IMR-90 (cell line): ENCODE measurements at regions not wholly inside any gene's neighbourhood (a gene's known extent, or its start where the extent isn't known, plus 50 kb on each side); places are given as distances from the start of the nearest gene placed in this dataset.

ENCODE experiments used
- ATAC-seq: fragments of 200-7000 bp; cut with Tn5 transposase; 2 replicates; pipeline ENCODE4 v1.9.1; 2020; ENCODE audit warnings: low read depth, mild to moderate bottlenecking, moderate library complexity
- BruUV-seq: library from RNA; stranded (reverse); fragments of 400-500 nt; replicated peaks from 2 replicates; lab custom pipeline; 2021; lab: Mats Ljungman, UMichigan
- CTCF ChIA-PET: fragments of 300-600 bp; formaldehyde crosslinking; extraction: SDS; loops from one replicate; lab custom pipeline; 2021; ENCODE audit warnings: antibody characterized with exemption; lab: Yijun Ruan, JAX
- POLR2A ChIA-PET: fragments of 300-600 bp; sonication (Branson Sonifier 250); formaldehyde crosslinking; loops from one replicate; lab custom pipeline; 2022; ENCODE audit warnings: antibody characterized with exemption; ENCODE audit not compliant: unreplicated experiment; lab: Charles Lee
- DNase-seq: peaks from one replicate; pipeline ENCODE4 v3.0.0; 2013
- H2AFZ ChIP-seq: replicated peaks from 2 replicates; pipeline ENCODE3; 2013; ENCODE audit warnings: low read length, mild to moderate bottlenecking; ENCODE audit not compliant: poor library complexity
- H2AK5ac ChIP-seq: 2 replicates; pipeline ENCODE4 v1.6.1; 2013; ENCODE audit warnings: low read depth, low read length, inconsistent platforms
- H2AK9ac ChIP-seq: replicated peaks from 2 replicates; pipeline ENCODE3; 2013; ENCODE audit warnings: mild to moderate bottlenecking, low read depth, low read length, moderate library complexity; ENCODE audit not compliant: poor library complexity
- H2BK120ac ChIP-seq: 2 replicates; pipeline ENCODE4 v1.6.1; 2013; ENCODE audit warnings: low read depth, low read length, inconsistent platforms
- H2BK15ac ChIP-seq: 3 replicates; pipeline ENCODE4 v1.6.1; 2013; ENCODE audit warnings: low read depth, low read length, inconsistent platforms
- H2BK20ac ChIP-seq: 2 replicates; pipeline ENCODE4 v1.6.1; 2013; ENCODE audit warnings: low read depth, mild to moderate bottlenecking, inconsistent platforms, low read length, moderate library complexity
- H2BK5ac ChIP-seq: 2 replicates; pipeline ENCODE4 v1.6.1; 2013; ENCODE audit warnings: mild to moderate bottlenecking, low read depth, low read length, inconsistent platforms; ENCODE audit not compliant: poor library complexity, severe bottlenecking
- H3K14ac ChIP-seq: replicated peaks from 2 replicates; pipeline ENCODE4 v1.6.1; 2013; ENCODE audit warnings: low read depth, low read length, inconsistent platforms
- H3K18ac ChIP-seq: 2 replicates; pipeline ENCODE4 v1.6.1; 2013; ENCODE audit warnings: low read depth, low read length, control low read depth
- H3K23ac ChIP-seq: 2 replicates; pipeline ENCODE4 v1.6.1; 2013; ENCODE audit warnings: low read depth, low read length, inconsistent platforms
- H3K27ac ChIP-seq: 2 replicates; pipeline ENCODE4 v1.5.1; 2013; ENCODE audit warnings: mild to moderate bottlenecking, control low read depth, low read length; ENCODE audit not compliant: insufficient read depth
- H3K27me3 ChIP-seq: 2 replicates; pipeline ENCODE4 v1.6.1; 2013; ENCODE audit warnings: low read length; ENCODE audit not compliant: control insufficient read depth, insufficient read depth
- H3K36me3 ChIP-seq: 2 replicates; pipeline ENCODE4 v1.6.1; 2013; ENCODE audit warnings: low read length, mixed read lengths; ENCODE audit not compliant: control insufficient read depth, insufficient read depth
- H3K4ac ChIP-seq: 2 replicates; pipeline ENCODE4 v1.6.1; 2013; ENCODE audit warnings: low read depth, low read length, inconsistent platforms
- H3K4me1 ChIP-seq: 2 replicates; pipeline ENCODE4 v1.6.1; 2013; ENCODE audit warnings: low read length, mixed read lengths; ENCODE audit not compliant: control insufficient read depth, insufficient read depth
- H3K4me2 ChIP-seq: 2 replicates; pipeline ENCODE4 v1.6.1; 2013; ENCODE audit warnings: low read depth, mild to moderate bottlenecking, control low read depth, low read length, moderate library complexity
- H3K4me3 ChIP-seq: 2 replicates; pipeline ENCODE4 v1.5.1; 2013; ENCODE audit warnings: low read depth, mild to moderate bottlenecking, control low read depth, low read length, moderate library complexity; ENCODE audit not compliant: insufficient read depth
- H3K56ac ChIP-seq: 2 replicates; pipeline ENCODE4 v1.6.1; 2013; ENCODE audit warnings: low read length, inconsistent platforms; ENCODE audit not compliant: insufficient read depth; ENCODE audit errors: extremely low read depth
- H3K79me1 ChIP-seq, 2 experiments: 2 replicates each; pipeline ENCODE4 v1.6.1; 2013; ENCODE audit warnings: low read length in 2 of 2, inconsistent platforms in 1 of 2, low read depth in 1 of 2
- H3K9ac ChIP-seq: 2 replicates; pipeline ENCODE4 v1.6.1; 2013; ENCODE audit warnings: low read depth, low read length, control low read depth
- H3K9me1 ChIP-seq: 2 replicates; pipeline ENCODE4 v1.6.1; 2013; ENCODE audit warnings: low read length, inconsistent platforms; ENCODE audit not compliant: insufficient read depth
- H3K9me3 ChIP-seq: 2 replicates; pipeline ENCODE4 v1.6.1; 2013; ENCODE audit warnings: low read length; ENCODE audit not compliant: control insufficient read depth, insufficient read depth
- H4K20me1 ChIP-seq: 2 replicates; pipeline ENCODE4 v1.6.1; 2013; ENCODE audit warnings: low read length, inconsistent platforms; ENCODE audit not compliant: insufficient read depth
- H4K5ac ChIP-seq: 2 replicates; pipeline ENCODE4 v1.6.1; 2013; ENCODE audit warnings: mild to moderate bottlenecking, low read depth, low read length, control low read depth
- H4K8ac ChIP-seq, 2 experiments: 2 replicates each; pipeline ENCODE4 v1.6.1; 2013; ENCODE audit warnings: low read depth in 2 of 2, low read length in 2 of 2, control low read depth in 1 of 2, inconsistent platforms in 1 of 2
- H4K91ac ChIP-seq: 2 replicates; pipeline ENCODE4 v1.6.1; 2013; ENCODE audit warnings: low read depth, low read length, inconsistent platforms; ENCODE audit not compliant: insufficient read depth
- CEBPB ChIP-seq: IDR thresholded peaks from 2 replicates; pipeline ENCODE4 v1.6.1; 2012; ENCODE audit warnings: low read depth, low read length, improper control_type of control experiment
- CHD1 ChIP-seq: IDR thresholded peaks from 2 replicates; pipeline ENCODE4 v1.6.1; 2012; ENCODE audit warnings: low read depth, low read length, improper control_type of control experiment
- ELK1 ChIP-seq: fragments of 150-350 bp; IDR thresholded peaks from 2 replicates; pipeline ENCODE4 v1.6.1; 2016; ENCODE audit warnings: low read depth, mild to moderate bottlenecking, low read length, moderate library complexity, borderline replicate concordance
- FOS ChIP-seq: fragments of 150-350 bp; IDR thresholded peaks from 2 replicates; pipeline ENCODE4 v1.6.1; 2016; ENCODE audit warnings: low read depth, low read length
- MAFK ChIP-seq: IDR thresholded peaks from 2 replicates; pipeline ENCODE4 v1.6.1; 2012; ENCODE audit warnings: low read depth, low read length, improper control_type of control experiment
- MXI1 ChIP-seq: IDR thresholded peaks from 2 replicates; pipeline ENCODE4 v1.6.1; 2012; ENCODE audit warnings: low read depth, mild to moderate bottlenecking, low read length, moderate library complexity, borderline replicate concordance
- RAD21 ChIP-seq: IDR thresholded peaks from 2 replicates; pipeline ENCODE4 v1.6.1; 2012; ENCODE audit warnings: low read length, improper control_type of control experiment
- SMC3 ChIP-seq: fragments of 150-350 bp; IDR thresholded peaks from 2 replicates; pipeline ENCODE4 v1.6.1; 2016; ENCODE audit warnings: low read depth, mild to moderate bottlenecking, antibody characterized with exemption, low read length, moderate library complexity
- WGBS, 2 experiments: methylation state at CpG; one replicate each; pipeline versions ENCODE4 v1.1.5 to v1.1.7; 2013; ENCODE audit warnings: missing lambda C conversion rate in 2 of 2; ENCODE audit not compliant: insufficient read length in 1 of 2; ENCODE audit errors: extremely low coverage in 2 of 2; 5-methylcytosine and 5-hydroxymethylcytosine counted together
- dilution Hi-C: fragments of 300-500 bp; cut with HindIII; formaldehyde crosslinking; loops from one replicate; pipeline ENCODE4 v1.14.3; 2018; ENCODE audit warnings: low sequenced_read_pairs; ENCODE audit not compliant: unreplicated experiment
- in situ Hi-C: fragments of 300-500 bp; cut with MboI; formaldehyde crosslinking; loops from 3 replicates; pipeline ENCODE4 v1.14.3; 2019; ENCODE audit warnings: low sequenced_read_pairs, inconsistent platforms, mixed read lengths
- intact Hi-C: fragments of 100-400 bp; cut with micrococcal nuclease; formaldehyde crosslinking; loops from 2 replicates; pipeline ENCODE4 v1.10.0; 2022
- TF ChIP-seq, protein P1 (sequence below): conservative IDR thresholded peaks from 2 replicates; pipeline ENCODE4 v1.5.1; 2012; ENCODE audit warnings: mild to moderate bottlenecking, low read depth, low read length, improper control_type of control experiment

- Histone ChIP-seq H3K79me1 (no peaks in the 10 kb centered on the region), H2BK20ac (no peak overlapping the region), H3K4me3 (no peak overlapping the region), H3K27me3 (no peaks in the 10 kb centered on the region), H3K23ac (no peak overlapping the region), H2AK9ac (no peak overlapping the region), H4K5ac (no peak overlapping the region), H3K14ac (no peak overlapping the region), H3K9ac (no peak overlapping the region), H2BK5ac (no peak overlapping the region), H3K36me3 (no peaks in the 10 kb centered on the region), H3K56ac (no peak overlapping the region), H2AFZ (no peak overlapping the region), H3K4ac (no peak overlapping the region), H3K4me2 (no peak overlapping the region), H2BK15ac (no peak overlapping the region), H3K4me1 (no peaks in the 10 kb centered on the region), H2BK120ac (no peak overlapping the region), H4K20me1 (no peaks in the 10 kb centered on the region), H4K8ac (no peak overlapping the region), H3K27ac (no peak overlapping the region), H3K9me3 (no peaks in the 10 kb centered on the region; the same call in 1 of the 2 replicates), H4K91ac (no peak overlapping the region), H3K9me1 (no peaks in the 10 kb centered on the region), H3K18ac (no peak overlapping the region), H2AK5ac (no peak overlapping the region)
- dilution Hi-C loops (no loop called here), in situ Hi-C loops (no loop called here), intact Hi-C loops (no loop called here)
- CTCF ChIA-PET = interaction anchor here (1.1 kb wide), 1 partner anchor 10 kb away, joined by 4 read pairs; no protein-coding TSS in a partner anchor
- no CpG with 5 or more reads among the region's 2 CpGs for WGBS, 2 experiments
- BruUV-seq = no TSS peak
- POLR2A ChIA-PET = no interaction called here
- DNase-seq (no peak), ATAC-seq (peak; percentile 44; the same call in 1 of the 2 replicates)
- TF ChIP-seq, protein P1, sequence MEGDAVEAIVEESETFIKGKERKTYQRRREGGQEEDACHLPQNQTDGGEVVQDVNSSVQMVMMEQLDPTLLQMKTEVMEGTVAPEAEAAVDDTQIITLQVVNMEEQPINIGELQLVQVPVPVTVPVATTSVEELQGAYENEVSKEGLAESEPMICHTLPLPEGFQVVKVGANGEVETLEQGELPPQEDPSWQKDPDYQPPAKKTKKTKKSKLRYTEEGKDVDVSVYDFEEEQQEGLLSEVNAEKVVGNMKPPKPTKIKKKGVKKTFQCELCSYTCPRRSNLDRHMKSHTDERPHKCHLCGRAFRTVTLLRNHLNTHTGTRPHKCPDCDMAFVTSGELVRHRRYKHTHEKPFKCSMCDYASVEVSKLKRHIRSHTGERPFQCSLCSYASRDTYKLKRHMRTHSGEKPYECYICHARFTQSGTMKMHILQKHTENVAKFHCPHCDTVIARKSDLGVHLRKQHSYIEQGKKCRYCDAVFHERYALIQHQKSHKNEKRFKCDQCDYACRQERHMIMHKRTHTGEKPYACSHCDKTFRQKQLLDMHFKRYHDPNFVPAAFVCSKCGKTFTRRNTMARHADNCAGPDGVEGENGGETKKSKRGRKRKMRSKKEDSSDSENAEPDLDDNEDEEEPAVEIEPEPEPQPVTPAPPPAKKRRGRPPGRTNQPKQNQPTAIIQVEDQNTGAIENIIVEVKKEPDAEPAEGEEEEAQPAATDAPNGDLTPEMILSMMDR = no peak
- TF ChIP-seq CEBPB (no peak), FOS (no peak), RAD21 (no peak), ELK1 (no peak), MAFK (no peak), MXI1 (no peak), CHD1 (no peak), SMC3 (no peak)
Measured at GRCh38 chr16:59341368-59341767, 607.3 kb upstream of the GOT2 start.
